Activated T-cell treated with anti-CD3 and anti-CD28 coated beads for 4 hours (primary cell): ENCODE measurements at regions not wholly inside any gene's neighbourhood (a gene's known extent, or its start where the extent isn't known, plus 50 kb on each side); places are given as distances from the start of the nearest gene placed in this dataset.
"Not testable (repeated sequence)": the region's sequence is repeated elsewhere in the genome, so short reads cannot be mapped to it uniquely, and the experiment has no call there.

Experiments
- DNase-seq: peaks from one replicate; pipeline ENCODE4 v3.0.0-alpha.2; 2020

DNA sequence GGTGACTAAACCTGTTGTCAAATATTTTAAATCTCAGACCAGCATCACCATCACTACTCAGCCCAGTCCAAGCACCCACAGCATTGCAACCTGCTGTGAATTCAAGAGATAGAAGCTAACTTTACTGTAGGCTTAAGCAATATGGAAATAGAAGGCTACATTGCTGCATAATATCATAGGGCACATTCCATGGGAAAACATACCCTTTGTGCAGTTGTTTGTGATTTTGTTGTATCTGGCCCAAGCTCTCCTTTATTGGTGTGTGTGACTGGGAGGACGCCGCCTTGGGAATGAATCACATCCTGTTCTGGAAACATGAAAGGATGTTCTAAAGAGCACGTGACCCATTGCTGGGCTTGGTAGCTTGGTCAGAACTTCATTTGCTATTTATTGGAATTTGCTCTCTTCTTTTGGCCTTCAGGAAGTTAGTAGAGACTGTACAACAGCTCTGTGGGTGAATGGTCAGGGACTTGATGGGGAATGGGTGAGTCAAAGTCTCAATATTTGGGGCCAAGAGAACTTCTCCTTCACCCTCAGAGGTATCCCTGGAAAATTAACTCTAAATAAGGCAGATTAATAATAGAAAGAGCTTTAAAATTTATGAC is 106.8 kb upstream of the SERPINE2 start:
- DNase-seq: no peak

DNA sequence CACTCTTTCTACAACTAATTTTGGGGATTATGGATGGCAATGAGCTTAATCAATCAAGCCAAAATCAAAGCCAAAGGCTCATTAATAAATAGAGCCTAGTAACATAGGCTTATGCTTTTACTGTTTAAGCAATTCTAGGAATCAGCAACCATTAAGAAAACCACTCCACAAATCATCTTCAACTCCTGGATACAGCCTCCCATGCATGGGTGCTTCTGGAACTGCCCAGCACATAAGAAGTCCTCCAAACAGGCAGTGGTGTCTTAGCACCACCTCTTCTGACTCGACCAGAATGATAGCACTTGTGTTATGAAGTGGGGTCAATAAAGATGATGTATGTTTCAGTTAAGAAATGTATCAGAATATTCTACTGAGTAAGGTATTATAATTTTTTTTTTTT is 104.4 kb upstream of the SERPINE2 start:
- DNase-seq: no peak

DNA sequence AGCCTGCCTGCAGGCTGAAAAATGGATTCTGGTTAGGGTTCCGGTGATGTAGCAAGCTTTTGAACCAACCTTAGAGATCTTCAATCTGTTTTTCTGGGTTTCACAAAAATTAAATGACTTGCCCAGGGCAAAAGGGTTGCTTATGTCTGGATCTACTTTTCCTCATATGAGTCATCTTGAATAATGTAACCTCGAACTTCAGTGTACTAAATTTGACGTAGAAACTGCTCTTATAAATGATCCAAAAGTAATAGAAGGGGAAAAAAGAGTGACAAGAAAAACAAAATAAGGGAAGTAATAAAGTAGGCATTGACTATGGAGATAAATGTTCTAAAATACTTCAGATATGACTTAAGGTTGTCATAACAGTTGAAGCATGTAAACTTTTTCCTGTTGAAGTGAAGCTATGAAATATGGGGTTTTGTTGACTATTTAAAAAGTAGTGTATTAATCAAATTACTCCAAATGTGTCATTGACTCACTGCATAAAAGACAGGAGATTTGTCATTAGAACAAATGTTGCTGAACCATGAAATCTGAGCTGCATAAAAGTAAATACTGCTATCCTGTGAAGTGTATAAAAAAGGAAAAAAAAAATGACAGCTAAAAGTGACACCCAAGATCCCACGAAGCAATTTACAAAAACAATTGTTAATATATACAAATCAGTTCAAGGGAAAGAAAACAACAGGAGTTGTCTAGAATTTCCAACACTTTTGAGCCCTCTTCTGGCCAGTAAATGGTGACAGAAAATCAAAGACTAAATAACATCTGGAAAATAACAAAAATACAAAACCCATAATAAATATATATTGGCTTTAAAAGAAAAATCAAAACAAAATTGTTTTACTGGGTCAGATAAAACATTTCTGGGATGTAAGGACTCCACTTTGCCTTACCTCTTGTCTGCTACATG is 103.6 kb upstream of the SERPINE2 start:
- DNase-seq: no peak

DNA sequence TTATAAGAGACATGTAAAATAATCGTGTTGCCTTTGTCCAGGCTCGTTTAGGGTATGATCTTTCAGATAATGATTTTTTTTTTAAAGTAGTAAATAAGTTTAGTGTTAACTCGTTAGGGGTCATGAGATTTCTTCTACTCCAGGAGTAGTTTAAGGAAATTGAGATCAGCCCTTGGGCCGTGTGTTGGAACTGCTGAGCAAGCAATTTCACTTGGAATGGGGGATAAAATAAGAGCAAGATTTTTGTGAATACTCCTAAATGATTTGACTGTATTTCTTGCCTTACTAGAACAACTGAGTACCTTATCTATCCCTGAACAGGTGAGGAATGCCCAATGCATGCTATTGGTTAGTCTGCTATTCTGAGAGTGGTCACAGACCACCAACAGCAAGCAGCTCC is 102.2 kb upstream of the SERPINE2 start:
- DNase-seq: no peak

DNA sequence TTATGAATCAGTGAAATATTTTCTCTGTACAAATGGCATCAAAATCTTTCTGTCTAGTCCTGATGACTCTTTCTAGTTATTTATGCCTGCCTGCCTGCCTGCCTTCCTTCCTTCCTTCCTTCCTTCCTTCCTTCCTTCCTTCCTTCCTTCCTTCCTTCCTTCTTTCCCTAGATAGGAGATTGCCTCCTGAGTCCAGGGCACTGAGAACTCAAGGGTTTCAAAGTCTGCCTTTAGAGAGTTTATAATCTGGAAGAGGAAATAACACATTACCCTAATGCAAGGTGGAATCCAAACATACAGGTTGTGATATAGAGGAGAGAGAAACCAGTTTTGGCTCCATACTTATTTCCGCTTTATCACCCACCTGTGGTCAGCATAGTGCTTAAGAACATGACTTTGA is 98.1 kb upstream of the SERPINE2 start:
- no peak for DNase-seq

DNA sequence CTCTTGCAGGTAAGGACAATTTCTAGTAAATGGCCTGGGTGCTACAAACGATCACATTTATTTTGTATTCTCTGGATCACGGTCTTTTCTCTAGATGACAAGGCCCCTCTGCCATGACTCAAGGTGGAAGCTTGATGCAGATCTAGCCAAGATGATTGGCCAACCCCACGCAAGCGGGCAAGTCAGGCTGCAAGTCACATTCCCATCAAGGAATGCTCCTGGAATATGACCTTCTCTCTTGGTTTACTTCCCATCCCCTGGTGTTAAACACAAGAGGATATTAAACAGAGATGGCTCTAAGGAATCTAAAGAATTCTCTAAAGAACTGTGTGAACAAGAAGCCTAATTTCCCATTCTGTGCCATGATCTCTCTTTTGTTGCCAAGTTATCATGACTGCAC is 97.3 kb upstream of the SERPINE2 start:
- no peak for DNase-seq

DNA sequence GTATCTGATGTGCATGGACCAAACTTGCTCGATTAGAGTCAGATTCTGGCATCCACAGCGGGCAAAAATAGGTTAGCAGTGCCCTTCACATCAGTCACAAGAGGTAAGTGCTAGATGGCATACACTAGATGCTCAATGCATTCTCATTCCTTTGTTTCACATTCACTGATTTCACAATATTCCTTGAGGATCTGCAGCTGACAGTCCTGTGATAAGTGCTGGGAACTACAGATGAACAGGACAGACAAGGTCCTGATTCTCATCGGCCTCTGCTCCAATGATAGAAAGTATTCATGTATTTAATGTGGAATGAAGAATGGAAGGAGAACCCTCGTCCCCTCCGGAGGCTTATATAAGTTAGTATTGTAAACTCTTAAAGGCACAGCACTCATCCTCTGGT is 96.8 kb upstream of the SERPINE2 start:
- no peak for DNase-seq

DNA sequence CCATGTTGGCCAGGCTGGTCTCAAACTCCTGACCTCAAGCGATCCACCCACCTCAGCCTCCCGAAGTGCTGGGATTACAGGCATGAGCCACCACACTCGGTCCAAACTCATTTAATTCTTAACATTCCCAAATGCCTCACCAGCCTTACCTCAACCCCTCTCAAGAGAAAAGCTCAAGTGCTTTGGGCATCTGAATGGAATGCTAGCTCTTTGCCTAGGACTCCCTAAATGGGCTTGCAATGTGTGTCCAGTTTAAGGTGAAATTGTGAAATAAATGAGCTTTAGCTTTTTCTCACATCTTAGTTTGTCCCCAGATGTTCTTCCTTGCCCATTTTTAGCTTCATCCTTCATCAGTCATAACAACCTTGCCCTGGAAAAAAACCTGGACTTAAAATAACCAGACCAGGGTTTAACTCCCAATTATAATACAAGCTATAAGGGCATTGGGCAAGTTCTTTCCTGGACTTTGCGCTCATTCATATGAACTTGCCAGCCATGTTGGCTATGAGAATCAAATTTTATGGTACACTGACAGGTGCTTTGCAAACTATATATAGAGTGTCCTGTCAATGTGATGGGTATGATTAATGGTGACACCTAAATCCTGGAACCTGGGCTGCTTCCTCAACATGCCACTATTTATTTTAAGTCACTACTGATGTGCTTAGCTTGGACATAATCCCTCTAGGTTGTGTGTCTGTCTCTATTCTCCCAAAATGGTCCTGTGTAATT is 95.1 kb upstream of the SERPINE2 start:
- DNase-seq: no peak

DNA sequence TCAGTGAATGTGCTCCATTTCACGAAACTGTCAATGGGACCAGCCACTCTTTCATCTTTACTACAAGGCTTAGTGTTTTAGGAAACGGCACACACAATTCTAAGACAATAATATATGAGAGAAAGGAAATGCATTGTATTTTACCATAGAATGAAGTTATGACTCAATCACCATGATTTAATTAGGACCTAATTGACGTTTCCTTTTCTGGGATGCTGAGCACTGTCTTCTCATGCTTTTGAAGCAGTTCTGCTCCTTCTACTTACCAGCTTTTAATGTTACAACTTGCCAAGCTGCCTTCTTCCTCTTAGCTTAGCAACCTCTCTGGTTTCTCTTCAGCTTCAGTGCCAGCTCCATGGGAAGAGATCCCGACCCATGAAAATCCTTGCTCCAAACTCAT is 94.3 kb upstream of the SERPINE2 start:
- DNase-seq: no peak

DNA sequence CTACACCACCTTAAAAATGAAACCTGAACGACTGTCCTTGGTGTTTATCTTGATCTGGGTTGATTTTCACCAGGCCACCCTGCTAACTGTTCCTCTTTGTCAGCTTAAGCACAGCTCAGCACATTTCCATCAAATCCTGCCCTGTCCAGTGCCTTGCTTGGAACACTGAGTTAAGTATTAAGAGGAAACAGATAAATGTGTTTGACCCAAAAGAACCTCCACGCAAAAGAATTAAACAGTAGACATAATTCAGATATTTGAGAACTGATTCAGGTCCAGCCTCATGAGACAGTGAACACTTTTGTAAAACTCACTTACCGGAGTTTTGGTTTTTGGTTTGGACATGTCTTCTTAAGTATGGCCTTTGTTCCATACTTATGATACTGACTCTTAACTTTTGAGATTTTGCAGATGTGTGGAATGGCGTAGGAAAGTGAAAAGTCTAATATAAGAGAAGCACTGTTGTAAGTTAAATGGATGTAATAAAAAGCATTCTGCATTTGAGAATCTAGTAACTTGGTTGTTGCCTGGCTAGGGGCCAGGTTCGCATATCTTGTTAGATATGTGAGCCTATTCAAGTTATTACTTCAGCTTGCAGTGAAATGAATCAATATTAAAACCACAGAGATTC is 88.9 kb upstream of the SERPINE2 start:
- DNase-seq: no peak

DNA sequence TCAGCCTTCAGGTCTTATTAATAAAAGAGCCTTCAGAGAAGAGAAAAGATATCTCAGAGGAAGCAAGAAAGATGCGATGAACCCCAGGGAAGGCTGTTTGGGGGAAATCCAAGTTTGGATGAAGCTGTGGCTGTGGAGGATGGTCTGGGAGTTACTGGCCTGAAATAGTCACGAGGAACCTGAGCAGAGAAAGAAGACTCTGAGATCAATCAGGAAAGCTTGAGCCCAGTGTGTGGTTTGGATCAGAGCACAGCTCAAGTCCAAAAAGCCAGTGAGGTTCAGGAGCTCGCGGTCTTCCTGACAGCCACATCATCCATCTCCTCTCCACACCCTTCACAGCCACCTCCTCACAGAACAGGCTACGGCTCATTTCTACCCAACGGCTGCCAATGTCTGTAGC is 87.4 kb upstream of the SERPINE2 start:
- DNase-seq: no peak

DNA sequence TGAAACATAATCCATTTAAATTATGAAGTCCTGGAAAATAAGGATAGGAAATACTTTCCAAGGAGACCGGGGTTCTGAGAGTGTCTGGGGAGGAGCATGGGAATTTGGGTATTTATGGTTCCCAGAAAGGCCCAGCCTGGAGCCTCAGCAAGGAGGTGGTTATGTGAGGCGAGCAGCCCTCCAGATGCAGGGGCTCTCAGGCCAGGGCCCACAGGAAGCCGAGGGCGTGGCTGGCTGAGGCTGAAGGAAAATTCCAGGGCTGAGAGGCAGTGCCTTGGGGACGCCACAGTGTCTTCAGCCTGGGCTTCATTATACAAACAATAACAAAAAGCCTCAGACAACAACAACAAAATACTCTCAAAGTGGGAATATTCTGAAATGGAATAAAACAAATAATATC is 86.9 kb upstream of the SERPINE2 start:
- DNase-seq: no peak

DNA sequence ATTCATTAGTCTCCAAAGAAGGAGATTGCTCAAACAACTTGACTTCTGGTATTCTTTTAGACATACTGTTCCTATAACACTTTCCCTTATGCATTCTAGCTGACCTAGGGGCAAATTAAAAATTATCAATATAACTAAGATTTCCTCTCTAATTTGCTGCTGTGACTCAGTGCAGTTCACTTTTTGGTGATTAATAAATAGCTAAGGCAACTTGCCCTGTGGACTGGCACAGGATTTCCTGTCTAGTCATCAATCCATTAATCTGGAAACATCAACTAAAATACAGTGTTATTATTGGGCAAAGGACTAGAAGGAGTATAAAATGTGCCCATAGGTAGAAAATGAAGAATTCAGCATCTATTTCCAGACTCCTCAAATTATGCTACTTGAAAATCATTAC is 83.5 kb upstream of the SERPINE2 start:
- DNase-seq: no peak

DNA sequence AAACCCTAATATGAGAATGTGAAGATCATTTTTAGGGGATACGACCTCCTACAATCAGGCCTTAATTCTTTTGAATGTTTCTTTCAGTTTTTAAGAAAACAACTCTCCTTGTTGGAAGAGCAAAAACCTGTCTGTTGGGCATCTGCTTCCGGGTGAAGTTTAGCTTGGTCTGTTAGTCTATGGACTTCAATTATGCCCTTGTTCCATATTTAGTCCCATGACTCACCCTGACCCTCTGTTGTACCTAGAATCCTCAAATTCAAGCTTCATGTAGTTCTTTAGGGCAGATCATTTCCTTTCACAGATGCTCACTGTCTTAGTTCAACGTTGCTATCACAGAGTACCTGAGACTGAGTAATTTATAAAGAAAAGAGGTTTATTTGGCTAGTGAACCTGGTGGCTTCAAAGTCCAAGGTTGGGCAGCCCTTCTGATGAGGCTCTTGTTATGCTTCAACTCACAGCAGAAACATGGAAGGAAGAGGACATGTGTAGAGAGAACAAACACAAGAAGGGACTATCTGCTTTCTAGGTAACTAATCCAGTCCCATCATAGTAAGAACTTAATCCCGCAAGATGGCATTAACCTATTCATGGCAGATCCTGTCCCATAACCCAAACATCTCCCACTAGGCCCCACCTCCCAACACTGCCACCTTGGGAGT is 82.5 kb upstream of the SERPINE2 start:
- no peak for DNase-seq

DNA sequence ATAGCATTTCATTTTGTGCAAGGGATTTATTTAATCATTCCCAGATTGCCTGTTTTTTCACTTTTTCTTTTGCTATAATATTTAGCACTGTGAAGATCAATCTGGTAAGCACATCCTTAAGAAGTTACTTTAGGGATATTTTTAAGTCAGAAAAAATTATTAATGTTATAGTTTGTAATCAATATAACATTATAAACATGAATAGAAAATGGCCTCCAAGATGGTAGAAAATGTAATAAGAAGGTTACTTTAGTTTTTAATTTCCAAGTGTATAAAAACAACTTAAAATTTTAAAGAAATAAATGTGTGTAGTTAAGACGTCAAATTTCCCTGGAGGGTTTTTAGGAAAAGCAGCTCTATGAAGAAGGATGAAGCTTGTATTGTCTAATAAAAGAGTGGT is 81.9 kb upstream of the SERPINE2 start:
- DNase-seq: no peak

DNA sequence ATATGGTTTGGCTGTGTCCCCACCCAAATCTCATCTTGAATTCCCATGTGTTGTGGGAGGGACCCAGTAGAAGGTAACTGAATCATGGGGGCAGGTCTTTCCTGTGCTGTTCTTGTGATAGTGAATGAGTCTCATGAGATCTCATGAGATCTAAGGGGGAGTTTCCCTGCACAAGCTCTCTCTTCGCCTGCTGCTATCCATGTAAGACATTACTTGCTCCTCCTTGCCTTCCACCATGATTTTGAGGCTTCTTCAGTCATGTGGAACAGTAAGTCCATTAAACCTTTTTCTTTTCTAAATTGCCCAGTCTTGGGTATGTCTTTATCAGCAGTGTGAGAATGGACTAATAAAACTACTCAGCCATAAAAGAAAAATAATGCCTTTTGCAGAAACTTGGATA is 80.8 kb upstream of the SERPINE2 start:
- not testable (repeated sequence) for DNase-seq

DNA sequence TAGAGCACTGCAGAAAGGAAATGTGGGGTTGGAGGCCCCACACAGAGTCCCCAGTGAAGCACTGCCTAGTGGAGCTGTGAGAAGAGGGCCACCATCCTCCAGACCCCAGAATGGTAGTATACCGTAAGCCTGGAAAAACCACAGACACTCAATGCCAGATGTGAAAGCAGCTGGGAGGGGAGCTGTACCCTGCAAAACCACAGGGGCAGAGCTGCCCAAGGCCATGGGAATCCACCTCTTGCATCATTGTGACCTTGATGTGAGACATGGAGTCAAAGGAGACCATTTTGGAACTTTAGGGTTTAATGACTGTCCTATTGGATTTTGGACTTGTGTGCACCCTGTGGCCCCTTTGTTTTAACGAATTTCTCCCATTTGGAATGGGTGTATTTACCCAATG is 75.3 kb upstream of the SERPINE2 start:
- DNase-seq: no peak

DNA sequence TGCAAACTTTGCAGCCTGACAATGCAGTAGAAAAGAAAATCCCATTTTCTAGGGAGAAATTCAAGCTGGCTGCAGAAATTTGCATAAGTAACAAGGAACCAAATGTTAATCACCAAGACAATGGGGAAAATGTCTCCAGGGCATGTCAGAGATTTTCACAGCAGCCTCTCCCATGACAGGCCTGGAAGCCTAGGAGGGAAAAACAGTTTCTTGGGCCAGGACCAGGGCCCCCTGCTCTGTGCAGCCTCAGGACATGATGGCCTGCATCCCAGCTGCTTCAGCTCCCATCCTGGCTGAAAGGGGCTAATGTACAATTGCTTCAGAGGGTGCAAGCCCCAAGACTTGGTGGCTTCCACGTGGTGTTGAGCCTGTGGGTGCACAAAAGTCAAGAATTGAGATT is 74.8 kb upstream of the SERPINE2 start:
- DNase-seq: not testable (repeated sequence)

DNA sequence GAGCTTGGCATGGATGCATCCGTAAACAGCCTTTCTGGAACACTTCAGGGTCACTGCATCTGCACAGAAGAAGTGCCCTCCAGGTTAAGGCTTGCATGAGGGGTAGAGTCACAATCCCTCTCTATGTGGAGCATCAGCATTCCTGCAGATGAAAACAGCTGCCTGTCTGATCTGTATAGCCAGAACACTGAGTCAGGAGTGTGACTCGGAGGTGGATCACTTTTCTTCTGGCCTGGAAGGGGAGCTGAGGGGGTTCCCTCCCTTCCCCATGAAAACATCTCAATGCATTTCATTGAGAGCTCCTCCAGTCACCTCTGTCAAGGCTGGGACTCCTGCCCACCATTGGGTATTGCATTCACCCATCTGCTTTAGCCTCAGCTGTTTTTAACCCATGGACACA is 72.5 kb upstream of the SERPINE2 start:
- no peak for DNase-seq

DNA sequence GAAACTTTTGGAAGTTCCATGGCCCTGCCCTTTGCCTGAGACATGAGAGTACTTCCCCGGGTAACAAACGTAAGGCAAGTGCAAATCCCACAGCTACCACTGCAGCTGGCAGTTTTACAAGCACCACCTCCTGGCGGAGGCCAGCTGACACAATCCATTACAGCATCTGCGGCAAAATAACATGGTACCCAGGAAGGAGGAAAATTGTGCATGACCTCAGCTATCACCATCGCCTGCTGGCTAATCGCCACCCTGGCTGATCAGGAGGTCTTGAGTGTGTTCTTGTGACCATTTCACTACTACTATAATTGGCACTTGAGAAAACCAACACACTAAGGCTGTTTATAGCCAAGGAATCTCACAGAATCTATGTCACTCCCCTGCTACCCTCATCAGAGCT is 71.7 kb upstream of the SERPINE2 start:
- no peak for DNase-seq

DNA sequence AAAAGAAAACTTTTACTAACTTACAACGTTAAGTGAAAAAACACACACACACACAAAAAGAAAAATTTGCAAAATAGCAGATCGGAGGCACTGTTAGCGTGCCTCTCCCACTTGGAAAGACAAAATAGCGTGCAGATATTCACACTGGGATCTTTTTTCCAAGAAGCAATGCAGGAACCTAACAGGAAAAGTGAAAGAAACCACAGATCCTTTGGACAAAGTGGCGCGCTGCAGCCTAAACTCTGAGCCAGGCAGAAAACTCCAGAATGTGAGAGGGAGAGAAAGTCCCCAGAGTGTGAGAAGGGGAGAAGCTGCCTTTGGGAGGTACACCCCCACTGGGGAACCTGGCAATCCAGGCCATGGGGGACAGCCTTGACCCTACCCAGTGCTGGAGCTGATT is 70.7 kb upstream of the SERPINE2 start:
- no peak for DNase-seq

DNA sequence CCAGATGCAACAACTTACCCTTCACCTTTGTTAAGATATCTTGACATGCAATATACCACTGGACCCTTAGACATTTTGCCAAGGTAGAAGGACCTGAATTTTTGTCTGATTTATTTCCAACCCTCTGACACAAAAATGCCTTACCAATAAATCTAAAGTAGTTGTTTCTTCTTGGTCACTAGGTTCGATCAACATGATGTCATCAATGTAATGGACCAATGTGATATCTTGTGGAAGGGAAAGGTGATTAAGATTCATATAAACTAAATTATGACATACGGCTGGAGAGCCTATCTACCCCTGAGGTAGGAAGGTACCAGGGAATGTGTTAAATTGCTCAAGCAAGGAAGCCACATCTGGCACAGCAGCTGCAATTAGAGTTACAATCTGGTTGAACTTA is 67.7 kb upstream of the SERPINE2 start:
- no peak for DNase-seq
